ENCODE measurements at regions not wholly inside any gene's neighbourhood (a gene's known extent, or its start where the extent isn't known, plus 50 kb on each side); places are given as distances from the start of the nearest gene placed in this dataset.
A peak's percentile ranks its signal among the peaks of the same experiment; 100 is the strongest.
"Not testable (repeated sequence)": the region's sequence is repeated elsewhere in the genome, so short reads cannot be mapped to it uniquely, and the experiment has no call there.

DNA sequence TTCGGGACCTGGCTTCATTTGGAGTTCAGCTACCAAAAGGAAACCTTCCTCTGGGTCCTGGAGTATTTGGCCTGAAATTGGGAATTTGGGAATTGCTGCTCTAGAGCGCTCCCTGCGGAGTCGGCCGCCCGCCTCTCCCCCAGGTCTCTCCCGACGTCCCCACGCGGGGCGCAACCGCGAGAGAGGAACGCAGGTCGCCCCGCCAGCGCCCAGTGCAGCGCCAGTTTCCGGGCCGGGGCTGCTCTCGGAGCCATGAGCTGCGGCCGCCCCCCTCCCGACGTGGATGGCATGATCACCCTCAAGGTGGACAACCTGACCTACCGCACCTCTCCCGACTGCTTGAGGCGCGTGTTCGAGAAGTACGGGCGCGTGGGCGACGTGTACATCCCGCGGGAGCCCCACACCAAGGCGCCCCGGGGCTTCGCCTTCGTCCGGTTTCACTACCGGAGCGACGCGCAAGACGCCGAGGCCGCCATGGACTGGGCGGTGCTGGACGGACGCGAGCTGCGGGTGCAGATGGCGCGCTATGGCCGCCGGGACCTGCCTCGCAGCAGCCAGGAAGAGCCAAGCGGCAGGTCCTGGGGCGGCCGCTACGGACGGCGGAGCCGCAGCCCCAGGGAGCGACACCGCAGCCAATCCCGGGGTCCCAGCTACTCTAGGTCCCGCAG, 529.2 kb downstream of the TNS3 start:
- not testable (repeated sequence) for FAIRE-seq; DNase-seq (ENCODE audit: low spot score in 2 of 2)

DNA sequence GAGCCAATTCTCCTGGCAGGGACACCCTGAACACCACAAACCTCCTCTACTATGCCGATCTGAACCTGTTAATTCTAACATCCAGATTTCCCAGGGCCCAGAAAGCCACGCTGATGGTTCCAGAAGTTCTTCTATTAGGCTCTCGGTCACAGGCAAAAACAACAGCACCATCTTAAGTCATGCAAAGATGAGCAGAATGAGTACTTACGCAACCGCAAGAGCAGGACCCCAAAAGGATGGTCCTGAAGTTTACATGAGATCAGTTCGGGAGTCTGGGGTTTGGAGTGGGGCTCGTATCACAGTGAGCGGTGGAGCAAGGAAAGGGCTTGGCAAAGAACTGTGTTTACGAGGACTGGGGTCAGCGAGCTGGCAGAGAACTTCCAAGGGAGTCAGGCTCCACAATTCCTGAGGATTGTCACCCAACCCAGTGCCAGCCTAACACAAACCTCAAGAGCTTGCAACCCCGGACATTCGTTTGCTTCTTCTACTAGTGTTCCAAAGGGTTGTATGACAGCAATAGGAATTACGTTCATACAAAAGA, 532.6 kb downstream of the TNS3 start:
- FAIRE-seq, result no peak
- no peak for DNase-seq (ENCODE audit: low spot score in 2 of 2)

DNA sequence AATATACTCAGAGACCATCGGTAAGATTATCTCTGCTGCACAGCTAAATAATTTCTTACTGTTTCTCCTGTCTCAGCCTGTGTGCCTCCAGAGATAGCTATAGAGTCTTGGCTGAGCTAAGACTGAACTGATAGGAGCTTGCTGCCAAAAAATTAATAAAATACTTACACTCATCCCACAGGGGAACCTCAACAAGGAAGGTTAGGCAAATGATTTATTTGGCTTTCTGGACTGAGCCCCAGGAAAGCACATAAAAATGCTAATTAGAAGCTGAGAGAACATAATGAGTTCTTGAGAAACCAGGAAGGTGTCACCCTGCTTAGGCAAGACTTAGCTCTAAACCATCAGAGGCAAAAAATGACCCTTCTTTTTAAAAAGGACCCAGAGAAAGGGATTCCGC, 534.5 kb downstream of the TNS3 start:
- DNase-seq (ENCODE audit: low spot score in 2 of 2), result no peak
- no peak for FAIRE-seq

DNA sequence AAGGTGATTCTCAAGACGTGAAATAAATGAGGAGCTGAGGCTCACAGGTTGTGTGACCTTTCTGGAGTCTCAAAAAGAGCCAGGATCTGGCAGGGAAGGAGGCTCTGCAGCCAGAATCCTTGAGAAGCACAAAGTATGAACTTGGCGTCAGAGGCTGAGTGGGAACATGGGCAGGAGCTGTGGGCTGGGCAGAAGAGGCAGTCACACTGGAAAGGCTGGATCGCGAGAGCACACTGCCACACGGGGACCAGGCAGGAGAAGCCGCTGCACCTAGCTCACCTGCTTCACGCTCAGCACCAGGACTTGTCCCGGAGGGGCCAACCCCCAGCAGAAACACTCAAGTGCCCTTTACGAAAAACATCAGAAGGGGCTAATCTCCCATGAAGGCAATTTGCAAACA, 535.0 kb downstream of the TNS3 start:
- FAIRE-seq, result no peak
- no peak for DNase-seq (ENCODE audit: low spot score in 2 of 2)

DNA sequence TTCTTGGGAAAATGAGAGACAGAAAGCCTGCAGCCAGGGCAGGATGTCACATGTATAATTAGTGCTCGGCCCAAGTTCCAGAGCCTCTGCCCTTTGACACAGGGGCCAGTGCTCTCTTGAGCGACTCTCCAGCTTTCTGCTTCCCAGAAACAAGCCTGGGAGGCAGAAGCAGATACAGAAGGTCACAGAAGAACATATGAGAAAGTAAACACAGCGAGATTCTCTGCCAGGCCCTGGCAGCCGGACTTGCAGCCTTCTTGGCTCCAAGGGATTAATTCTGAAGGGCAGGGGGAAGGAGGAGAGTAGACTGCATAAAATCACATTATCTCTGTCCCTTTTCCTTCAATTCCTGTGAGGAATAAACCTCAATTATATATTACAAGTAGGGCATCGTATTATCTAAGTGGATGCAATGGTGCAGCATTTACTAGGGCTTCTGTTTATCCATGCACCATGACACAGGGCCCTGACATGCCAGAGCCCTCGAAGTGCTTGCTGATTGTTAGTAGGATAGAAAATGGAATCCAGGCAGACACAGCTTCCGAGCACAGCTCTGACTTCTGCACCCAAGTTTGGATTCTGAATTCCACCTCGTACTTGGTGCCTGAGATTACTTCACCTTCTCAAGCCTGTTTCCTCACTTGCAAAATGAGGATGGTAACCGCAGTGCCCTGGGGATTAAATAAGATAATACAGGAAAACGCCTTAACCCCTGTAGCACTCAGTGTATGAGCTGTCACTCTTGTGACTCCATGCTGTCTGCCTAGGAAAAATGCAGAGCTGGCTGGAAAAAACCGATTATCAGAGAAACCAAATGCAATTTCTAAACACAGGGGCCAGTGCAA, 536.5 kb downstream of the TNS3 start:
- FAIRE-seq, result no peak
- no peak for DNase-seq (ENCODE audit: low spot score in 2 of 2)

- DNase-seq (ENCODE audit: low spot score in 2 of 2) (no peak), FAIRE-seq (no peak)
Measured at GRCh38 chr7:47044625-47045024, 537.3 kb downstream of the TNS3 start.

DNA sequence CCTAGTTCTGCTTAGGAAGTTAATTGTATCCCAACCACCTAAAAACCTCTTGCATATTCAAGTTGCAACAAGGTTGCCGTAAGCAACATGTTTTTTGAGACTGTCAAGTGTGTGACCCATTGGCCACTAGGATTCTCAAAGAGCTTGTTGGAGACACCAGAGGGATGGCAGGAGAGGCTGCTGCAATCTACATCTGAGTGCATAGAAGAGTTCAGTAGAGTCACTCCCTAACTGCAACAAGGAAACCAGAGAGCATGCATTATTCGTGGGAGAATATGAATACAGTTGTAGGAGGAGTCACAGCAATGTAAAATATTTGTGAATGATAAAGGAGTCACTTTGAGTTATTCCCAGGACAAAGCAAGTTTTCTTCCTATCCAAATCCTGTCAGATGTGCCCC, 538.6 kb downstream of the TNS3 start:
- DNase-seq (ENCODE audit: low spot score in 2 of 2), result no peak
- no peak for FAIRE-seq

DNA sequence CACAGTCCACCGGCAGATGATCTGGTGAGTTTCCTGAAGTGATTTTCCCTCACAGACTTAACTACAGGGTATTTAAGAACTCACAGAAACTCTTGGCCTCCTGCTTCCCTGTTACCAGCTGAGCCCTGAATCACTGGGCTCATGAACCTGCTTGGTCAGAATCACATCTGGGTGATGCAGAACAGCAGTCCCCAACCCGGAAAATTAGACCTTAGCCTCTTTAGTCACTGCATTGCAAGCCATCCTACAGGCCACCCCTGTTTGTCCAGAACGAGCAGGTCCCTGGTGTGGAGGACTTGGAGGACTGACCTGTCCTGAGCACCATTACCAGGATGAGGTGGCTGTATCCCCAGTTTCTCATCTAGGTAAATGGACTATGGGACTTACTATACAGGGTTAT, 539.2 kb downstream of the TNS3 start:
- no peak for FAIRE-seq
- no peak for DNase-seq (ENCODE audit: low spot score in 2 of 2)

DNA sequence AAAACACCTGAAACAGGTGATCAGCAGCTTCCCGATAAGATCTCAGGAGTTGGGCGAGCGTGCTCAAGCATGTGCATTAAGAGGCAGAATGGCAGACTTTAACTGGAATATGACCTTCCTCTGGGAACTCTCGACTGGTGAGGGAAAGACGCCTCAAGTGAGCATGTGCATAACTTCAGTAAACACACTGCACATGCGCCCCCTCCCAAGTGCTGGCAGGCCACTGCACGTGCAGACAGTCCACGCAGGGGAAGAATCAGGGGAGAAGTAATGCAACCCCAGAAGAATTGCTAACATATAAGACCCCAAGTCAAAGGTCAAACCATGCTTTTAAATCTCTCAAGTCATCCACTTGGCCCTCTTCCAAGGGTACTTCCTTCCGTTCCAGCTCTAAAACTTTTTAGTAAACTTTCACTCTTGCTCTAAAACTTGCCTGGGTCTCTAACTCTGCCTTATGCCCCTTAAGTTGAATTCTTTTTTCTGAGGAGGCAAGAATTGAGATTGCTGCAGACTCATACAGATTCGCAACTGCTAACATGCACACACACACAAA, 541.0 kb downstream of the TNS3 start:
- FAIRE-seq (no peak), DNase-seq (ENCODE audit: low spot score in 2 of 2) (no peak)

- peak in 1 of 2 donors; percentile 7 for DNase-seq (ENCODE audit: low spot score in 2 of 2)
- FAIRE-seq, result no peak
Measured at GRCh38 chr7:47039904-47040303, 542.0 kb downstream of the TNS3 start.

- DNase-seq (ENCODE audit: low spot score in 2 of 2) (no peak), FAIRE-seq (no peak)
Measured at GRCh38 chr7:47039089-47039648, 542.7 kb downstream of the TNS3 start.

GRCh38 chr7:47038621-47039020, 543.3 kb downstream of the TNS3 start:
- no peak for DNase-seq (ENCODE audit: low spot score in 2 of 2)
- no peak for FAIRE-seq

DNA sequence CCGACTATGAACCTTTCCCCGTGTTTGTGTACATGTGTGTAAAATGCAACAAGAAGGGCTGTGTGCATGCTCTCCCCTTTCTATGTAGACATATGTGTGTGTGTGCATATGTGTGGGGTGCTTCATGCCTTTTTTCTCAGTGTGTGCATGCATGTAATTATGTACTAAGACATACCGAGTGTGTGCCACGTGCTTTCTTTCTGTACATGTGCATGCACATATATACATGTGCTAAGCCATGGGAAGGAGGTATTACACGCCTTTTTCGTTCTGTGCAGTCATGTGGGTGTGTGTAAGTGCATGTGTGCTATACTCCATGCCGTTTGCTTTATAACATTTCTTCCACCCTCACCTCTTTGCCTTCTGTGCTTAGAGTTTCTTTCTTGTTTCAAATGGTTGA, 544.3 kb downstream of the TNS3 start:
- FAIRE-seq (no peak), DNase-seq (ENCODE audit: low spot score in 2 of 2) (no peak)

DNA sequence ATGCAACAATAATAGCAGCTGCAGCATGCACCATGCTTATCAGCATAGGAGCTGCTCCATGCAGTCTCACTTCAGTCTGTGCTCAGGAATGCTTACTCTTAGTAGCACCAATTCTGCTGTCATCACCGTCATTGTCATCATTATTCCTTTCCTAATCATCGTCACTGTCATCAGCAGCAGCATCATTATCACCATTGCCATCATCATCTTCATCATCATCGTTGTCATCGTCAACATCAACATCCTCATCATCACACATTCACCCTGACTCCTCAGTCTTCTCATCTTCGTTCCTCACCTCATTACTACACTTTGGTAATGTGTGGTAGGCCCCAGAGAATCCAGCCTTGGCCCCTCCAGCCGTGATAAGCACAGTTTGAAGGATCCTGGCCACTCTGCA, 545.0 kb downstream of the TNS3 start:
- DNase-seq (ENCODE audit: low spot score in 2 of 2) (no peak), FAIRE-seq (no peak)

GRCh38 chr7:47035522-47035921, 546.4 kb downstream of the TNS3 start:
- no peak for DNase-seq (ENCODE audit: low spot score in 2 of 2)
- no peak for FAIRE-seq

DNA sequence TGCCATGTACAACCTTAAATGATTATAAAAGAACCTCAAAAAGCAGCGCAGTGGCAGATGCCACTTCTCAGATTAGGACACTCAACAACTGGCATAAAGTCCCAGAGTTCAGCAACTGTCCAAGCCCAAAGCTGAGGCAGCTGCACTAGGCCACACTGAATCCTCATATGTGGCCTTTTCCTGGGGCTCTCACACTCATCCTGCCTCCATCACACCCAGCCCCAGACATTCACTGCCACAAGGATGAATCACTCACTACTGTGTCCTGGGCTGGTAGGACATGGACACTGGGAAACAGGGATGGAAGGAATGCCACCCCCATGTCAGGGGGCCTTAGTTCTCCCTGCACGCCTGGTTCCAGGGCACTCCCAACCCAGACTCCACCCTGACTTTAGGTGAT, 547.7 kb downstream of the TNS3 start:
- FAIRE-seq, result no peak

GRCh38 chr7:47032536-47032908, 549.4 kb downstream of the TNS3 start:
- no peak for FAIRE-seq
- no peak for DNase-seq (ENCODE audit: low spot score in 2 of 2)

More for the DNA sequence above, 547.7 kb downstream of the TNS3 start:
- DNase-seq (ENCODE audit: low spot score in 2 of 2), result no peak

- DNase-seq (ENCODE audit: low spot score in 2 of 2) (no peak), FAIRE-seq (no peak)
Measured at GRCh38 chr7:47031786-47032535, 550.0 kb downstream of the TNS3 start.

GRCh38 chr7:47028284-47028683, 553.6 kb downstream of the TNS3 start:
- FAIRE-seq (no peak), DNase-seq (ENCODE audit: low spot score in 2 of 2) (no peak)

DNA sequence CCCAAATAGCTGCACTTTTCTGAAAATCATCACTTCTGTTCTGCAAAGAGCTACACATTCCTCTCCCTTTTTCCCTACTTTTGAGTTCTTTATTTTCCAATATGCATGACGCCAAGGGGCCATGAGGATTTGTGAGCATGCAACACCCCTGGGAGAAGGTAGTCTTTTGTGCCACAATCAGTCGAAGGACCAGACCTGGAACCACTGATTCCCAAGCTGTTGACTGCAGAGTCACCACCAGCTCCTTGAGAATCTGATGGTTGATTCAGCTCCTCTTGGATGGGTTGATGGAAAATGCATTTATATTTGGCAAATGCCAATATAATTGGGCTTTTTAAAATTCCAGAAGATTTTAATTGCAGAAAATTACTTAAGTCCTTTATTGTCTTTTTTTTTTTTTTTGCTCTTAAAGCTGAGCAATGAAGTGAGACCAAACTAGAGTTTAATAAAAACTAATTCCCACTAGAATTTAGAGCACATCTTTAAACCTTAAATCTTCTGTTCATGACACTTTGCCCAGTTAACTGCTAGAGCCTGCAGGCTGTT, 554.1 kb downstream of the TNS3 start:
- FAIRE-seq (no peak), DNase-seq (ENCODE audit: low spot score in 2 of 2) (no peak)

Measured in frontal cortex (tissue), 3 donors.